SHP77 (cell line): ENCODE measurements at regions not wholly inside any gene's neighbourhood (a gene's known extent, or its start where the extent isn't known, plus 50 kb on each side); places are given as distances from the start of the nearest gene placed in this dataset.
"Not testable (repeated sequence)": the region's sequence is repeated elsewhere in the genome, so short reads cannot be mapped to it uniquely, and the experiment has no call there.

ENCODE experiments used
- DNase-seq, 2 experiments: peaks; one replicate each; lab custom pipeline; 2025; lab: John Stamatoyannopoulos, UW

DNA sequence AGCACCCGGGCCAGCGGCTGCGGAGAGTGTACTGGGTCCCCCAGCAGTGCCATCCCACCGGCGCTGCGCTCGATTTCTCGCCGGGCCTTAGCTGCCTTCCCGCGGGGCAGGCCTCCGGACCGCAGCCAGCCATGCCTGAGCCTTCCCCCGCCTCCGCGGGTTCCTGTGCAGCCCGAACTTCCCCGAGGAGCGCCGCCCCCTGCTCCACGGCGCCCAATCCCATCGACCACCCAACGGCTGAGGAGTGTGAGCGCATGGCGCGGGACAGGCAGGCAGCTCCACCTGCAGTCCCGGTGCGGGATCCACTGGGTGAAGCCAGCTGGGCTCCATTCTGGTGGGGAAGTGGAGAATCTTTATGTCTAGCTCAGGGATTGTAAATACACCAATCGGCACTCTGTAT lies 325.4 kb downstream of the PPP1R3A start:
- not testable (repeated sequence) for DNase-seq

DNA sequence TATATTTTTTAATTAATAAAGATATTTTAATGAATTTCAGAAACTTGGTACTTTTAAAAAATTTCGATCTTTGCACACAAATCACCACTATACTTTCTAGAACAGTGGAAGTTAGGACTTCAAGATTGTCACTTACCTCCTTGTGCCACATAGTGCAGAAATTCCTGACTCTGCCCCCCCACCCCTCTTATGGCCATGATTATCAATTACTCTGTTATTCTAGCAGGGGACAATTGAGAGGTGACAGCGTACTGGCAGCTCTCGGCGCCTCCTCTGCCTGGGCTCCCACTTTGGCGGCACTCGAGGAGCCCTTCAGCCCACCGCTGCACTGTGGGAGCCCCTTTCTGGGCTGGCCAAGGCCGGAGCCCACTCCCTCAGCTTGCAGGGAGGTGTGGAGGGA lies 325.9 kb downstream of the PPP1R3A start:
- DNase-seq = not testable (repeated sequence)

DNA sequence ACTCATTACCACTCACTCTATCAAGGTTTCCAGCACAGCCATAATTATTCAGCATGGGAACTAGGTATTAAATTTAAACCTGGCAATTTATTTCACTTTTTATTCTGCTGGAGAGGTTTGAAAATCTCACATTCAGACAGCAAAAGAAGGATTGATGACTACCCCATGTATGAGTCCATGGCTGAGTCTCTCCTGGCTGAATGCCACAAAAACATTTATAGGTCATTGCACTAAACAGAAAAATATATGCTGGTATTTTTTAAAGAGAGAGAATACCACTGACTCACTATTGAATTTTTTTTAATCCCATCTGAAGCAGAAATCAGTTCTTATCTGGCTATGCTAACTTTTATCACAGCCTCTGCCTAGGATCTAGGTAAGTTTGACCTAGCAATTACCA lies 336.3 kb downstream of the PPP1R3A start:
- no peak for DNase-seq

DNA sequence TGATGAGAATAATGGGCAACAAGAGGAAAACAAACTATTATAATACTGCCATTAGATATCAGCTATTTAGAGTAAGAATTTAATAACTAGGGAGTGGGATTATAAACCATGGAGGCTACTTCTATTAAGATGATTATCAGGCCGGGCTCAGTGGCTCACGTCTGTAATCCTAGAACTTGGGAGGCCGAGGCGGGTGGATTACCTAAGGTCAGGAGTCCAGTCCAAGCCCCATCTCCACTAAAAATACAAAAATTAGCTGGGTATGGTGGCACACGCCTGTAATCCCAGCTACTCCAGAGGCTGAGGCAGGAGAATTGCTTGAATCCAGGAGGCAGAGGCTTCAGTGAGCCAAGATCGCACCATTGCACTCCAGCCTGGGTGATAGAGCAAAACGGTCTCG lies 355.6 kb downstream of the PPP1R3A start:
- not testable (repeated sequence) for DNase-seq

DNA sequence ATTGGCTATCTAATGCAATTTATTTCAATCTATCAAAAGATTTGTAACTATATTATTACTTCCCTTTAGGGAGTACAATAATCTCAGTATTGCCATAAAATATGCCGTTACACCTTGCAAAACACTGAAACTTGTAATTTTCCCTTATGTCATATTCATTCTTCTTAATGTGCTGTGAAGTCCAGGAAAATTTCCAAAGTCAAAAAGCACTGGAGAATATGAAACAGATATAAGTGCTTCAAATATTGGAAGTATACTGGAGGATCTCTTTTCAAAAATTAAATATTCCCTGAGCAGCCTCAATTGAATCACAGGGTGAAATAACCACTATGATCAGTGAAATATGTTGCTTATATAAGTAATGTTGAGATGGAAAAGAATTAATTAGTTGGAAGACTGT lies 356.0 kb downstream of the PPP1R3A start:
- no peak for DNase-seq

DNA sequence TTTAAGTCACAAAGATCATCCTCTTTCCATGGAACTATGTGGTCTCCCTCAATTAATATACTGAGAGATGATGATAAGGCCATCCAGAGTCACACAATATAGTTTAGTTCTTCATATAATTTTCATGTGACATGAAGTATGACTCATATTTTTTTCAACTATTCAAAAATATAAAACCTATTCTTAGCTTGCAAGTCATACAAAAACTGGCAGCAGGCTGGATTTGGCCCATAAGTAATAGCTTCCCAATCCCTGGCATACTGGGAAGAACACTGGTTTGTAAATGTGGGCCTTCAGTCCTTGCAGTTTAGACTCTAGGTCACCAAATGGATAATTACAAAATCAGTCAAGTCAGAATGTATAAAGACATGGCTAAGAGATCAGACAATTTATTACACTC lies 356.6 kb downstream of the PPP1R3A start:
- no peak for DNase-seq

DNA sequence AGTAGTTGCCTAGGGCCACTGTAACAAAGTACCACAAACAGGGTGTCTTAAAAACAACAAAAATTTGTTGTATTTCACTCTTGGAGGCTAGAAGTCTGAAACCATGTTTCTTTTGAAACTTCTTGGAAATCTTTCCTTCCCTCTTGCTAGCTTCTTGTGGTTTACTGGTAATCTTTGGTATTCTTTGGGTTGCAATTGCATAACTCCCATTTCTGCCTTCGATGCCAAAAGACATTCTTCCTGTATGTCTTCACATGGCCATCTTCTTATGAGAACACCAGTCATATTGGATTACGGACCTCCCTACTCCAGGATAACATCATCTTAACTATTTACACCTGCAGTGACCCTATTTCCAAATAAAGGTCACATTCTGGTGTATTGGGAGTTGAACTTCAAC lies 357.4 kb downstream of the PPP1R3A start:
- no peak for DNase-seq

DNA sequence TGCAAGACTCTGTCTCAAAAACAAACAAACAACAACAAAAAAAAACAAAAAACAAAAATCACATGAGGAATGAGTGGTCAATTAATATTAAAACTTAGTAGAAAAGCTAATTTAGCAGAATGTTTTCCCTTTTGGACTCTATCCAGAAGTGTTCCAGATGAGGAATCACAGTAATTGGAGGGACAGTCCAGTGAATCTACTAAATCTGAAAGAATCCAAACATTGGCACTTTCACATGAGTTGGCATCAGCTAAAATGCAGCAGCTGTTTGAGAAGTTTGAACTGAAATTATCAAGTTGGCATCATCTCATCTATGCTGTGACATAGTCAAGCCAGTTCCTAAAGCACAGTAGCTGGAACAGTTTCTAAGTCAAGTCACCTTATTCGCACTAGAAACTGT lies 367.8 kb downstream of the PPP1R3A start:
- DNase-seq = no peak

DNA sequence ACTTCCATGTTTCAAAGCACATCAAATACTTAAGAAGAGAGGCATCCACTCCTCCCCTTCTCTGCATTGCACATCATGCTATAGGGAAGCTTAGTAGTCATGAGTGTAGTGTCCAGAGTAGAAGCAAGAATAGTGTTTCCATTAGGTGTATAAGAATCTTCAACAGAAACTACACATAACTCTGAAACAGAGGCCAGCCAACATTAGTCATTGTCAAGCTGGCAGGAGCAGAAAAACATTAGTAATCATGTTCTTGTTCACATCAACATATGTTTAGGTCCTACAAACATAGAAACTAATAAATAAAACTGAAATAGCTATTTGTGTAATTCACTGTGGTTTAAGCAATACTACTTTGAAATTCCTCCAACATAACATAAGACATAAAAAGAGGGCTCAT lies 370.2 kb downstream of the PPP1R3A start:
- DNase-seq = no peak

DNA sequence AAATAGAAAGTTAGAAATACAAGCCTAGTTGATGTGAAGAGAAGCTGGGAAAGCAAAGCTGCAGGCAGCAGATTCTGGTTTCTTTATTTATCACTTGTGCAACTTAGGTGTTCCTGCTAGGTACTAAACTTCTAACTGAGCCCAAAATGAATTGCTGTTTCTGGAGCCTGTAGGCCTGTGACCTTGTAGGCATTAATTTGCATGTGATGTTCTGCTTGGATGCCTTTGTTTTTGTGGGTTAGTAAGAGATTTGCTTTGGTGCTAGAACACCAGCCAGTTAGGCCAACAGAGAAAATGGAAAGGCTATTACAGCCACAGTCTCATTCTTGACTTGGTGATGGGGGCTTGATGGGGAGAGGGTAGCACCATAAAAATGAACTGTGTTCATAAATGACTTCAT lies 370.7 kb downstream of the PPP1R3A start:
- DNase-seq = no peak

DNA sequence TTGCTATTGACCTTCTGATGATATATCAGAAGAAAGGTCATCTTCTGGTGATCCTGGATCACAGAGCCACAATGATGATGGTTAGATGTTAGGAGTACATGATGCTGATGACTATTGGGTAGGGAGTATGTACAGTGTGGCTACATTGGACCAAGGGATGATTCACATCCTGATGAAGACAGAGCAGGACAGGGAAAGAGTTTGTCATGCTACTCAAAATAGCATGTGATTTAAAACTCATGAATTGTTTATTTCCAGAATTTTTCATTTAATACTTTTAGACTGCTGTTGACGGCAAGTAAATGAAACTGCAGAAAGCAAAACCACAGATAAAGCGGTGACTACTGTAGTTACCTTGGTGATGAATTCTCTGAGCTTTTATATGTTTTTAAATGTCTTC lies 397.3 kb downstream of the PPP1R3A start:
- no peak for DNase-seq

DNA sequence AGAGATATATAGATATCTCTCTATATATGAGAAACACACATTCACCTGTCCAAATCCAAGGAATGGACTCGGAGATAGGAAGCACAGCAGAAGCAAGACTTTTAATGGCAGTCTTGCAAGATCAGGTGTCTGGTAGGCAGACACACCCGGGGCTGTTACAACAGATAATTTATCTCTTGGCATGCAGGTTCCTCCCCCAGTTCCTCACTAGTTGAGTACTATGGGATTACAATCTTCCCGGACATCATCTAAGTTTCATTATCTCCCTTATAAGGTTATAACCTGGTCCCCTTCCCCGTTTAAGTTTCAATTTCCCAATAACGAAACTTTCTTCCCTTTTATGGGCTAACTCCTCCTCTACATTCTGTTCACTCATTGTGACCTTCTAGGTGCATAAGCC lies 399.3 kb downstream of the PPP1R3A start:
- DNase-seq = no peak

DNA sequence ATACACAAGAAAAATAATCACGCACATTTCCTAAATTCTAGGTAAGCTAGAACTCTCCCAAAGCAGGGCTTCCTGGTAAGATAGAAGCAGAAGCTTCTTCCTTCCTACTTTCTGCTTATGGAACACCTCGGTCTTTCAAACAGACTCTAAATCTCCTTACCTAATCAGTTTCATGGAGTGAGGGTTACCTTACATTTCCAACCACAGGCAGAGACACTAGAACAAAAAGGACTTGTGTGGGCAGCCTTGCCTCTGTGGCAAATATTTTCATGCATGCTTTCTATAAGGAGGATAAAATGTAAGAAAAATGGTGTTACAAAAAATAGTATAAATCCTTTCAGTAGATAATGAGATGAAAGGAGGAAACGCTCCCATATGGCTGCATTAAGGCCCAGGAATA lies 386.3 kb upstream of the SMIM30 start:
- DNase-seq = no peak

DNA sequence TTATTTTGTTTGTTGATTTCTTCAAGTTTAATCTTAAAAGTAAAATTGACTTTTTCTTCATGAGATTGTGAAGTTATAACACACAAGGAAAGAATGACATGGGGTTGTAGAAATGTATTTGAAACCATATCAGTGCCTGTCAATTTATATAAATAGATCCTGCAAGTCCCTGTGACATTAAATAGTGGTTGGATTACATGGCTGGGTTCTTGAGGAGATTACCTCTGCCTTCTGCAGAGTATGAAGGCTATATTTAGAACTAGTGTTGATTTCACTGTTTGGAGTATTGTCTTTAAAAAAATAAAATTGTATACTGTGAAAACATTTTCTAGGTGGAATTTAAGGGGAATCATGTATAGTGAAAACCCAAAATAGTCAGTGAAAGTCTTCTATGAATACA lies 385.8 kb upstream of the SMIM30 start:
- DNase-seq = no peak

DNA sequence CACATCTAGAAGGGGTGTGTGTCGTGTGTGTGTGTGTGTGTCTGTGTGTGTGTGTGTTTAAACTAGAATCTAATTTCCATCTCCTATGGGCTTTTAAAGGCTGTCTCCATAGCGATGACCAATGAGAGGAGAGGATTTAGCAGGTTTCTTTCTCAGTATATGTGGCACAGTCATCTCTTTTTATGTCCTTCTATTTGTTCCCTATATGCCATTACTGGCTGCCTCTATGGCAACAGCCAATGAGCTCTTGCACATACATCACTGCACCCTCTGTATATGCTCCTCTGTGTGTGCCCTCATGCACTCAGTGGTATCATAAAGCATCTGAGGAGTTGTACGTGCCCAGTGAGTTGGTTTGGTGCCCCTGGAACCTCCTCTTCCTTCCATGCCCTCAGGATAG lies 378.2 kb upstream of the SMIM30 start:
- DNase-seq = not testable (repeated sequence)

DNA sequence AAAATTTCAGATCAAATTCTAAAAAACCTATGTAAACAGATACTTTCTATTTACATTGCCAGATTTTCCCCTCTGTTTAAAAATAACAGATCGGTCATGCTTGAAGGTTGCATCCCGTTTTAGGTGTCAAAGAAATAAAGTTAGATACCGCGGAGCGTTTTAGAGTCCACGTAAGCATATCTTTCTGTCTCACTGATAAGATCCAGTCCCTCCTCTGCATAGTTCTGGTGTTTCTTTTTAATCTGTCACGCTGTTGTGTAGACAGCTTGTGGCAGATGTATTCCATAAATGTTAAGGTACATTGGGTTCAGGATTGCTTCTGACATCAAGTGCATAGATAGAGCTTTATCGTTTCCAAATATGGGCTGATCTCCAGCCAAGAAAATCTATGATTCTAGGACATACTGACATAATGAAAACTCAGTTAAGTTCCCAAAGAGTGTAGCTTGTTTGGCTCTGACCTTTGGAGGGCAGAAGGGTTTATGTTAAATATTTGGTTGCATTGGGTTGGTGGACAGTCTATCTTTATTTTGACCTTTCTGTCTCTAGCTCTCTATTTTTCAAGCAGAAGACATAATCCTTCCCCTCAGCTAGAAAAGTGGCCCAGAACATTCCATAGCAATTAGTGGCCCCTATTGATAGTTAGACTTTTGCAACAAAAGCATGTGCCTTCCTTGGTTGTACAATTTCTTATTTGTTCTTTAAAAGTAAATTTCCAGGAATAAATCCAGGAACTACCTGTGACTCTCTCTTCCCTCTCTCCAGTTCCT lies 376.6 kb upstream of the SMIM30 start:
- DNase-seq = not testable (repeated sequence)

DNA sequence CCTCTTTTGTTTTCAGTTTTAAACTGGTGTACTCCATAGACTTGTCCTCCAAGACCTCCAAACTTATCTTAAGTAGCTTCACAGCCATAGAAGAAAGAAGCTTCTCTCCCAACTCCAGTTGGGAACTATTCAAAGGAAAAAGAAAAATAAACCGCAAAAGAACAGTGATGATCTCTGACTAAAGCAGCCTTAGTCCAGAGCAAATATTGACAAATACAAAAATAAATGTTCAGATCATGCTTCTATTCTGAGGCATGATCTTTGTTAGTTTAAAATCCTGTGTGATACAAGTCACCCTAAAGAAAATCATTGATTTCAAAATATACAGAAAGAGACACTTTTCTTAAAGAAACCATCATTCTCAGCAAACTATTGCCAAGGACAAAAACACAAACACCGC lies 373.0 kb upstream of the SMIM30 start:
- DNase-seq = no peak

DNA sequence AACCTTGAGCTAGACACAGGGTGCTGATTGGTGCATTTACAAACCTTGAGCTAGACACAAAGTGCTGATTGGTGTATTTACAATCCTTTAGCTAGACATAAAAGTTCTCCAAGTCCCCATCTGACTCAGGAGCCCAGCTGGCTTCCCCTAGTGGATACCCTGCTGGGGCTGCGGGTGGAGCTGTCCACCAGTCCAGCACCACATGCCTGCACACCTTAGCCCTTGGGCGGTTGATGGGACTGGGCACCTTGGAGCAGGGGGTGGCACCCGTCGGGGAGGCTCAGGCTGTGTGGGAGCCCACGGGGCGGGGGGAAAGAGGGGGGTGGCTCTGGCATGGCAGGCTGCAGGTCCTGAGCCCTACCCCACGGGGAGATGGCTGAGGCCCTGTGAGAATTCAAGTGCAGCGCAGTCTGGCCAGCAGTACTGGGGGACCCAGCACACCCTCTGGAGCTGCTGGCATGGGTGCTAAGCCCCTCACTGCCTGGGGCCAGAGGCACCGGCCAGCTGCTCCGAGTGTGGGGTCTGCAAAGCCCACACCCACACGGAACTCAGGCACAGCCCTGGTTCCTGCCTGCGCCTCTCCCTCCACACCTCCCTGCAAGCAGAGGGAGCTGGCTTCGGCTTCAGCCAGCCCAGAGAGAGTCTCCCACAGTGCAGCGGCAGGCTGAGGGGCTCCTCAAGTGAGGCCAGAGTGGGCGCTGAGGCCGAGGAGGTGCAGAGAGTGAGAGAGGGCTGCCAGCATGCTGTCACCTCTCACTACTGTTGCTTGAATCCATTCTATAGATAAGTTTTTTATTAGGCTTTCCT lies 369.8 kb upstream of the SMIM30 start:
- no peak for DNase-seq

DNA sequence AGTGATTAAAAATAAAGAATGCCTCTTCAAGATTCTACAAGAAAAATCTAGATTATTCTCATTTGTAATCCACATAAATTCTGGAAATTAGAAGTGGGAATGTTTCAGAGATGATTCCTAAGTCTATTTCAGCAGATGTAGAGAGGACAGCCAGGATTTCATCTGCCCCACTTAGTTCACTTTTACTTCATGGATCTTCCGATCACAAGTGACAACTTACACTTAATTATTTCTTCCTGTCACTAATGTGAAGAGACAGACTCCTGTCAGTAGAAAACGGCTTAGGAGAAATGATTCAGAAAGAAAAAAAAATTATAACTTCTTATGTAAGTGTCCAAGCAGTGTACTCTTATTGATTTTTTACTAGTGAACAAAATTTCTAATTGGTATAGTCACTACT lies 368.2 kb upstream of the SMIM30 start:
- DNase-seq = no peak

DNA sequence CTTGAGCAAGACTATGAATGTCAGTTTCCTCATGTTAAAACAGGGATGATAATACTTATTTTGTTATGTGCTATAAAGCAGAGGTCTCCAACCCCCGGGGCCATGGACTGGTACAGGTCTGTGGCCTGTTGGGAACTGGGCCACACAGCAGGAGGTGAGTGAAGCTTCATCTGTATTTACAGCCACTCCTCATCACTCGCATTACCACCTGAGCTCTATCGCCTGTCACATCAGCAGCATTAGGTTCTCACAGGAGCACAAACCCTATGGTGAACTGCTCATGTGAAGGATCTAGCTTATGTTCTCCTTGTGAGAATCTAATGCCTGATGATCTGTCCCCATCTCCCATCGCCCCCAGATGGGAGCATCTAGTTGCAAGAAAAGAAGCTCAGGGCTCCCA lies 365.3 kb upstream of the SMIM30 start:
- DNase-seq = no peak

DNA sequence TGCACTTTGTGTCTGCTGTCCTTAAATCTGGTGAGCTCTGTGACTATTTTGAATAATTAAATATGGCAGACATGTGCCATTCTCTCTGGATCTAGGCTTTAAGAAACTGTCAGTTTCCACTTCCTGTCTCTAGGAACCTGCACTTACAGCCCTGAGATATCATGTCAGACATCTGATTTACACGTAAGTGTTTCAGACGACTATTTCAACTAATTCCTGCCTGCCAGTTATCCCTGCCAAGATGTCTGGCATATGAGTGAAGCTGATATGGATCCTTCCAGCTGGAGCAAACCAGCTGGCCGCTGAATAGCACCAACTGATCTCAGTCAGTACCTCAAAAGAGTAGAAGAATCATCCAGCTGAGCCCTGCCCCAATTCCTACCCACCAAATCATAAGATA lies 362.2 kb upstream of the SMIM30 start:
- DNase-seq = no peak

DNA sequence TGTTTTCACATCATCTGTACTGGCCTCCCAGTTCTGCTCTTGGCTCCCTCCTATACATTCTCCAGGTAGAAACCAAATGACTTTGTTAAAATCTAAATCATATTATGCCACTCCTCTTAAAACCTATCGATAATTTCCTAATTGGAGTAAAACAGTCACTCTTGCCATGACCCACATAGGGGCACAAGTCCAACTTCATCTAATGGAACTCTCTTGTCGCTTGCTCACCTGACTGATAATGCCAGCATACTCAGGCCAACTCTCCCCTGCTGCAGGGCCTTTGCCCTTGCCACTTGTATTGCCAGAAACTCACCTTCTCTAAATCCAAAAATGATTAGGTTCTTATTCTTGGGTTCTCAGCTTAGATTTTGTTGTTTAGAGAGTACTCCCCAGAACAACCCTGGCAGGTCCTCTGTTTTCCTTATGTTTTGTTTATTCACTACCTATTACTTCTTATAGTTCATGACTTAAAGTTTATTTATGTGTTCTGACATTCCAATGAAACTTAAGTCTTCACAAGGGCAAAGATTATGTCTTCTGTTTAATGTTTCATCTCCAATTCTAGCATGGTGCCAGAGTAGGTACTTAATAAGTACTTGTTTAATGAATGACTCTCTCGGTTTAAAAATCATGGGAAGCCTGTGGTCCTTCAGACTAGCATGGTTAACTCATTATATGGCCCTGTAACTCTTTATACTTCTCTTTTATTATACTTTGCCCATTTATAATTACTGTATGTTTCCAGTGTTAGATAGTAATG lies 345.9 kb upstream of the SMIM30 start:
- DNase-seq = no peak

DNA sequence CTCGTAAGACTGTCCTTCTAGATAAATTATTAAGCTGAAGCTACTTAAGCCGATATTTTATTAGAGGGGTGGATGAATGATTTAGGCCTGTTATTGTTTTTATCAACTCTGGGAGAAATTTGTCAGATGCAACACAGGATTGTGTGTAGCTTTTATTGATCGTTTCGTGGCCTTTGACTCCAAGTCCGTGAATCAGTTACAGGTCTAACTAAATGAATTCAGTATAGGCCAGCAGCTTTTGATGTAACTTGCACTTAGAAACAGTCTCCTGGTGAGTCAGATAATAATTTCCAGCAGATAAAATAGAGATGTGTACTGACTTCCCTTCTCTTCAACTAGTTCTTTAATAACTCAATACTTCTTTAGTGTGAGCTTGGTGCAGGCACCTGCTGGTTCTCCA lies 341.7 kb upstream of the SMIM30 start:
- no peak for DNase-seq
